ENCODE measurements at regions not wholly inside any gene's neighbourhood (a gene's known extent, or its start where the extent isn't known, plus 50 kb on each side); places are given as distances from the start of the nearest gene placed in this dataset.

- H3K4me3 ChIP-seq: no peak overlapping the region
- H3K27me3 ChIP-seq: no peaks in the 10 kb centered on the region
- TF ChIP-seq CTCF (IDR thresholded peaks at IDR 0.05 in 4 of 5, conservative IDR thresholded peaks at IDR 0.05 in 1 of 5): no peak
- TF ChIP-seq POLR2A (IDR thresholded peaks at IDR 0.05): no peak
- DNase-seq (no peak), ATAC-seq (no peak)
- no peak overlapping the region for H3K27ac ChIP-seq
- no peaks in the 10 kb centered on the region for H3K9me3 ChIP-seq
- H3K4me1 ChIP-seq: no peaks in the 10 kb centered on the region
- intact Hi-C loops (cut with DNase I; ENCODE audit: low total_unique reads) (no loop called here), in situ Hi-C loops (cut with MboI; ENCODE audit: low sequenced_read_pairs in 4 of 4) (no loop called here)
- H3K36me3 ChIP-seq: no peaks in the 10 kb centered on the region
Observed at GRCh38 chr1:229101011-229101871, 169.7 kb upstream of the RAB4A start.

DNA sequence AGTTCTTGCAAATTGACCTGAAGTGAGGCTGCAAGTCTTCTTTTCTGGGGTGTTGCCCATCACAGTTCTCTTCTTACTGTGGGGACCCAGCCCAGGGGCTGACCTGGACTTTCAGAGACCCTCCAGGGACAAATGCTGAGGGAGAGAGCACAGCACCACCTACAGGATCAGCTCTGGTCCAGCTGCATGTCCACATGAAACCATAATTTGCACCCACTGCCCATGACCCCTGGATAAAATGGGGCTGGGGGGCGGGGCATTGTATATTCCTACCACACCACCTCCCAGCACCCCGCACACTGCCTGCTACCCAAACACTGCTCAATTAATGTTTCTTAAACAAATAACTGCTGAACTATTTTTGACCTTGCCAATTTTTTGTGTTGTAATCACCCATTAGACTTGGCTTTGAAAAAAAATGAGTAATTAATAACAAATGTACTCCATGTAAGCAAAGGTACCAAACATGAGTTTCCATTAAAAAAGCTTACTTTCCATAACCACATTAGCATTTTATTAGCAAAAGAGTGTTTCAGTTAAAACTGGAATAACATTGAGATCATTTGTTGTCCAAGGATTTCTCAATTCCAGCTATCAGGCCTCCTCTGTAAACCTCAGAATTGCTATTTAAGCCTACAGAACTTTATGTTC, 168.0 kb upstream of the RAB4A start:
- Histone ChIP-seq H3K4me1 (peaks cover 0 to 8% of the 10 kb centered on the region in 2 donors), H3K4me3 (no peak overlapping the region), H3K36me3 (no peaks in the 10 kb centered on the region), H3K27me3 (no peaks in the 10 kb centered on the region), H3K9me3 (no peaks in the 10 kb centered on the region), H3K27ac (no peak overlapping the region)
- in situ Hi-C loops (cut with MboI; ENCODE audit: low sequenced_read_pairs in 4 of 4) (no loop called here), intact Hi-C loops (cut with DNase I; ENCODE audit: low total_unique reads) (no loop called here)
- ATAC-seq: no peak
- DNase-seq: no peak
- no peak for TF ChIP-seq CTCF (IDR thresholded peaks at IDR 0.05 in 4 of 5, conservative IDR thresholded peaks at IDR 0.05 in 1 of 5)
- no peak for TF ChIP-seq POLR2A (IDR thresholded peaks at IDR 0.05)

GRCh38 chr1:229104654-229105053, 166.3 kb upstream of the RAB4A start:
- no peak for TF ChIP-seq CTCF (IDR thresholded peaks at IDR 0.05 in 4 of 5, conservative IDR thresholded peaks at IDR 0.05 in 1 of 5)
- TF ChIP-seq POLR2A (IDR thresholded peaks at IDR 0.05): no peak
- Histone ChIP-seq H3K27me3 (no peaks in the 10 kb centered on the region), H3K27ac (no peak overlapping the region), H3K9me3 (no peaks in the 10 kb centered on the region), H3K4me1 (peaks cover 0 to 16% of the 10 kb centered on the region in 2 donors), H3K4me3 (no peak overlapping the region), H3K36me3 (no peaks in the 10 kb centered on the region)
- no peak for ATAC-seq
- intact Hi-C loops (cut with DNase I; ENCODE audit: low total_unique reads): no loop called here
- in situ Hi-C loops (cut with MboI; ENCODE audit: low sequenced_read_pairs in 4 of 4): no loop called here
- no peak for DNase-seq

GRCh38 chr1:229105109-229105508, 165.8 kb upstream of the RAB4A start:
- intact Hi-C loops (cut with DNase I; ENCODE audit: low total_unique reads): no loop called here
- no peaks in the 10 kb centered on the region for H3K9me3 ChIP-seq
- no peaks in the 10 kb centered on the region for H3K36me3 ChIP-seq
- peaks cover 0 to 19% of the 10 kb centered on the region in 2 donors for H3K4me1 ChIP-seq
- in situ Hi-C loops (cut with MboI; ENCODE audit: low sequenced_read_pairs in 4 of 4): no loop called here
- no peak for DNase-seq
- TF ChIP-seq CTCF (IDR thresholded peaks at IDR 0.05 in 4 of 5, conservative IDR thresholded peaks at IDR 0.05 in 1 of 5) (no peak), POLR2A (IDR thresholded peaks at IDR 0.05) (no peak)
- no peak for ATAC-seq
- no peak overlapping the region for H3K27ac ChIP-seq
- no peak overlapping the region for H3K4me3 ChIP-seq
- H3K27me3 ChIP-seq: no peaks in the 10 kb centered on the region

Data from gastrocnemius medialis (tissue), 4 donors.